Fibroblast of pulmonary artery (primary cell): ENCODE measurements at regions not wholly inside any gene's neighbourhood (a gene's known extent, or its start where the extent isn't known, plus 50 kb on each side); places are given as distances from the start of the nearest gene placed in this dataset.

Source experiments
- DNase-seq: peaks from one replicate; pipeline ENCODE4 v3.0.0-alpha.2; 2010; ENCODE audit warnings: low read depth
- H3K4me3 ChIP-seq: replicated peaks from 2 replicates; pipeline ENCODE4 v1.5.1; 2011; ENCODE audit warnings: low read depth, mild to moderate bottlenecking, control low read depth, low read length, moderate library complexity
- CTCF ChIP-seq: IDR thresholded peaks from 2 replicates; pipeline ENCODE4 v1.5.1; 2011; ENCODE audit warnings: mild to moderate bottlenecking, control low read depth, low read length, inconsistent platforms; ENCODE audit errors: missing control alignments

GRCh38 chr1:112790920-112791722 is 76.0 kb upstream of the PPM1J start:
- no peak for TF ChIP-seq CTCF
- no peak for DNase-seq
- no peak overlapping the region for H3K4me3 ChIP-seq

- no peak overlapping the region for H3K4me3 ChIP-seq
- no peak for TF ChIP-seq CTCF
- DNase-seq: peak; percentile 39
Observed at GRCh38 chr1:112788561-112788960, 73.4 kb upstream of the PPM1J start.

- no peak for TF ChIP-seq CTCF
- no peak overlapping the region for H3K4me3 ChIP-seq
- DNase-seq: no peak
Observed at GRCh38 chr1:112788054-112788453, 72.9 kb upstream of the PPM1J start.

GRCh38 chr1:112783059-112783458 is 67.9 kb upstream of the PPM1J start:
- H3K4me3 ChIP-seq: no peak overlapping the region
- TF ChIP-seq CTCF: no peak
- no peak for DNase-seq

GRCh38 chr1:112779665-112780526 is 64.8 kb upstream of the PPM1J start:
- no peak for DNase-seq
- no peak overlapping the region for H3K4me3 ChIP-seq
- no peak for TF ChIP-seq CTCF

- H3K4me3 ChIP-seq: no peak overlapping the region
- DNase-seq: no peak
- no peak for TF ChIP-seq CTCF
Observed at GRCh38 chr1:112778137-112778536, 63.0 kb upstream of the PPM1J start.
